AG09319 (cell line): ENCODE measurements at regions not wholly inside any gene's neighbourhood (a gene's known extent, or its start where the extent isn't known, plus 50 kb on each side); places are given as distances from the start of the nearest gene placed in this dataset.
"Not testable (repeated sequence)": the region's sequence is repeated elsewhere in the genome, so short reads cannot be mapped to it uniquely, and the experiment has no call there.

Experiments
- DNase-seq: peaks from one replicate; pipeline ENCODE4 v3.0.0-alpha.2; 2010; ENCODE audit warnings: low read depth; ENCODE audit errors: extremely low read depth
- TF ChIP-seq, protein P1 (sequence below): IDR thresholded peaks from 2 replicates; pipeline ENCODE4 v1.5.1; 2011; ENCODE audit warnings: low read depth, mild to moderate bottlenecking, inconsistent platforms, low read length, moderate library complexity

- not testable (repeated sequence) for DNase-seq
These were observed 500.9 kb downstream of the GOLGA6L6 start for GRCh38 chr15:20040691-20041090.

DNA sequence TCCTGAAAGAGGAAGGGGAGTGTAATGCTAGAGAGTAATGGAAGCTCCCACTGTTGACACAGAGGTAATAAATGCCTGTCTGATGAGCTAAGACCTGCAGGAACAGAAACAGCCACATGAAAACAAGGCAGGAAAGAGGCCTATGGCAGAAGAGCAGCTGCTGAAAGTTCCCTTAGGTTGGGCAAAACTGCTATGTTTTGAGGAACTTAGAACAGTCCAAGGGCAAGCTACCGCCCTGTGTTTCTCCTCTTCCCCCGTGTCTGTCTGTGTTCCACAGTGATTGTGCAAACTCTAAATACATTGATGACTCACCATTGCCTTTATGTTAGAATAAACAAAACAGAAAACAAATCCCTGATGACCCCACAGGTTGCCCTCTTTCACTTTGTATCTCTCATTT lies 516.6 kb downstream of the GOLGA6L6 start:
- DNase-seq = not testable (repeated sequence)

- not testable (repeated sequence) for DNase-seq
These were observed 519.3 kb downstream of the GOLGA6L6 start for GRCh38 chr15:20022349-20022748.

GRCh38 chr15:20021351-20021750 lies 520.2 kb downstream of the GOLGA6L6 start:
- not testable (repeated sequence) for DNase-seq

- DNase-seq = not testable (repeated sequence)
These were observed 521.0 kb downstream of the GOLGA6L6 start for GRCh38 chr15:20020588-20020987.

DNA sequence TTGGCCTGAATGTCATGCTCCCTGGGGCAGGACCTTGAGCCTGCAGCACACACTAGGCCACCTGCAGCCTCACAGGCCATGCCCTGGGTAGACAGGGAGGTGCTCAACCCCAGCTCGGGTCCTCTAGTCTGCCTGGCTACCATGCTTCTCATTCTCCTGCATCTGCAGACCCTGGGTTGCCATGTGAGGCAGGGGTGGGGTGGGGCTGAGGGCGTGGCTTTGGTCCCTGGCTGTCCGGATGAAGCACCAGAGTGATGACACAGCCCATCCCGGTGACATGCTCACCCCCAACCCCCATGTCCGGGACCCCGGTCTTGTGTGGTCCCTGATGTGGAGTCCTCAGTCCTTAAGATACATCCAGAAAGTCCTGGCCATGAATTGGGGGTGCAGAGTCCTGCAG lies 521.8 kb downstream of the GOLGA6L6 start:
- DNase-seq = not testable (repeated sequence)

DNA sequence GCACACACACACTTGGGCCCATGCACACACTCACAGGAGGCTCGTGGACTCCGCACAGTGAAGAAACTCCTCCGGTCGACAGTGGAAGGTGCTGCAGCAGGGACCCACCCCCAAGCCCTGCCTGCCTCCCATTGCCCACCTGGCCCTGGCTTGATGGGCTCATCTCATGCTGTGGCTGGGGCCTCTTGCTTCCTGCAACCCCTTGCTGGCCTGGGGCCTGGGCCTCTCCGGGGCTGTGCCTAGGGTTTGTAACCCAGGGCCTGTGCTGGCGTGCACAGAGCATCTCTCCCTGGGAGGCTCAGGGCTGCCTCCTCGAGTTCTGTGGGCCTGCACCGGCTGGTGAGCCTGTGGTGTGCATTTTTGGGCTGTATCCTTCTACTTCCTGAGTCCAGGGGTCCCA lies 524.0 kb downstream of the GOLGA6L6 start:
- not testable (repeated sequence) for DNase-seq

DNA sequence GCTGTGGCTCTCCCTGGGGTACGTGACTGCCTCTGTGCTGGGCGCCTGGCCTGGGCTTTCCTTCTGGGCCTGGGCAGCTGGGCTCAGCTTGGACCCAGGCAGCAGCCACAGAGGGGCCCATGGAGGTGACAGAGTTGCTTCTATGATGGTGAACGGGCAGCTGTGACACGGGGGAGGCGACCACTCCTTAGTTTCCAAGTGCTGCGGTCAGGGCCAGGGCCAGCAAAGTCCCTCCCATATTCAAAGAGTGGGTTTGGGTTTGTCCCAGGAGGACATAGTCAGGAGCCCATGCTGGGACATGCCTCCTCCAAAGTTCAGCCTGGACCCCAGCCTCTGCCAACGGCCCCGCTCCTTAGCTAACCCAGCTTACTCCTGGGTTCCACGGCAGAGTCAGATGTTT lies 524.7 kb downstream of the GOLGA6L6 start:
- not testable (repeated sequence) for DNase-seq

DNA sequence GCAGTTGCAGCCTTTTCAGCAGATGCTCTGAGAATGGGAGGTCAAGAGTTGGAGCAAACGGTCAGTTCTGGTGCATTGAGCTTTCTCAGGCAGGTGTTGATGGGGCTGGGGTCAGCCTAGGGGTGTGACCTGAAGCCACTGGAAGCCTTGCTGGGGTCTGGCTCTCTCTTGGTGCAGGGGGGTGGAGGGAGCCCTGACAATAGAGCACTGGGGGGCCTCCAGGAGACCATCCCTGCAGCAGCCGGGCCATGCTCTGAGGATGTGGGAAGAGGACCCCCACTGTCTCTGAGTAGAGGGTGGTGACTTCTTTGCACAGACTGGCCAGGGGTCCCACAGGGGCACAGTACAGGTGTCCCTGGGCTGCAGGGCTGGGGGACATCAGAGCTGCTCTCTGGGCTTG lies 528.8 kb downstream of the GOLGA6L6 start:
- DNase-seq = not testable (repeated sequence)

GRCh38 chr15:20010759-20011158 lies 530.8 kb downstream of the GOLGA6L6 start:
- not testable (repeated sequence) for DNase-seq

- not testable (repeated sequence) for DNase-seq
These were observed 532.0 kb downstream of the GOLGA6L6 start for GRCh38 chr15:20009619-20010018.

DNA sequence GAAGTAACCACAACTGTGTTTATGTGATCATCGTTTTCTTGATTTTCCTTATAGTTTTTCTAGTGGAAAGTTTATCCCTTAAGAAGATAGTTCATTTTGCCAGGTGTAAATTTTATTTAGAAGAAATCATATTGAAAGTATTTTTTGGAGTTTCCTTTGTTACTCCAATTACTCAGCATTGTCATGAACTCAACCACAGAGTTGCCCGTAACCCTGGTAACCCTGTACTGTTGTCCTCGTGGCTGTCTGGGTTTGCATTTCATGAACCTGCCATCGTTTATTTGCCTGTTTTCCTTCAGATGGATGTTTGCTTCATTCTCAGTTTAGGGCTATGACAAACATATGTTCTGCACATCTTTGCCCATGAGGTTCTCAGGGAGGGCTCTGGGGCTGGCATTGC lies 534.3 kb downstream of the GOLGA6L6 start:
- DNase-seq = not testable (repeated sequence)

GRCh38 chr15:20003471-20003870 lies 538.1 kb downstream of the GOLGA6L6 start:
- DNase-seq = not testable (repeated sequence)

- DNase-seq = not testable (repeated sequence)
These were observed 539.0 kb downstream of the GOLGA6L6 start for GRCh38 chr15:20002560-20002959.

DNA sequence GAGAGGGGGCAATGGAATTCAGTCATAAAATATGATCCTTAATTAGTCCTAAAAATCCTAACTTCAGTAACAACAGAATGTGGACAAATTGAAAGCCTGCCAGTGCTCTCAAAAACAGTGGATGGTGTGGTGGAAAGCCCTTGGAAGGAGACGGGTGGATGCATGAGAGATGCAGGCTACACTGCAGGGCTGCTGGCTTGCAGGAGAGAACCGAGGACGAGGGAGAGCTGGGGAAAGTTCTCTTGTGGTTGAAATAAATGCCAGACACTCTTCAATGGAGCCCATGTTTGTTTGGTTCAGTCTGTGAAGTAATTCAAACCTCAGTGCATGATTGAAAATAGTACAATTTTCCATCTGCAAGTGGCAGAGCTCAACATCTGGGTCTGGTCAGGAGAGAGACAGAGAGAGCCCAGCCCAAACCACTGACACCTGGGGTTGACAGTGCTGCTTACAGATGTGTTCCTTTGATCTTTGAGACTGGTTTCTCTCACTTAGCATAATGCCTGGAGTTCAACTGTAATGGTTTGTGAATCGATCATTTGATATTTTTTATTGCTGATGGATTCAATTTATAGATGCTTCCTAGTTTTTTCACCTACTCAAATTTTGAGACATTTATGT lies 544.9 kb downstream of the GOLGA6L6 start:
- DNase-seq = not testable (repeated sequence)

DNA sequence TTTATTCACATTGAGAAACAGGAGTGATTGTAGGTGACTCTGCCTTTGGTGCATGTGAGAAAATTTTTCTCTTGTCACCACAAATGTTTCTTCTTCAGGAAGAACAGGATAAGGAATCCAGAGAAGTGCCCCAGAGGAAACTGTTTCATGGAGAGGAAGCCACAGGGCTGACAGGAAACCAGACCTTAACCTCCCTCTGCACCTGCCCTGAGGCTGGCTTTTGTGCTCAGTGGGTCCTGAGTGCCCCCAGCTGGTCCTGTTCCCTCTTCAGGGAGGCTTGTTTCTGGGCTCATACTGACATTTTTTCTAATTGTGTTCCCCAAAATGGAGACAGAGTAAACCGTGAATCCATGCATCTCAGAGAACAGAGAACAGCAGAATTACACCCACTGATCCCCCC lies 546.3 kb downstream of the GOLGA6L6 start:
- not testable (repeated sequence) for DNase-seq

GRCh38 chr15:19992428-19992827 lies 549.2 kb downstream of the GOLGA6L6 start:
- no peak for DNase-seq
- TF ChIP-seq, protein P1, sequence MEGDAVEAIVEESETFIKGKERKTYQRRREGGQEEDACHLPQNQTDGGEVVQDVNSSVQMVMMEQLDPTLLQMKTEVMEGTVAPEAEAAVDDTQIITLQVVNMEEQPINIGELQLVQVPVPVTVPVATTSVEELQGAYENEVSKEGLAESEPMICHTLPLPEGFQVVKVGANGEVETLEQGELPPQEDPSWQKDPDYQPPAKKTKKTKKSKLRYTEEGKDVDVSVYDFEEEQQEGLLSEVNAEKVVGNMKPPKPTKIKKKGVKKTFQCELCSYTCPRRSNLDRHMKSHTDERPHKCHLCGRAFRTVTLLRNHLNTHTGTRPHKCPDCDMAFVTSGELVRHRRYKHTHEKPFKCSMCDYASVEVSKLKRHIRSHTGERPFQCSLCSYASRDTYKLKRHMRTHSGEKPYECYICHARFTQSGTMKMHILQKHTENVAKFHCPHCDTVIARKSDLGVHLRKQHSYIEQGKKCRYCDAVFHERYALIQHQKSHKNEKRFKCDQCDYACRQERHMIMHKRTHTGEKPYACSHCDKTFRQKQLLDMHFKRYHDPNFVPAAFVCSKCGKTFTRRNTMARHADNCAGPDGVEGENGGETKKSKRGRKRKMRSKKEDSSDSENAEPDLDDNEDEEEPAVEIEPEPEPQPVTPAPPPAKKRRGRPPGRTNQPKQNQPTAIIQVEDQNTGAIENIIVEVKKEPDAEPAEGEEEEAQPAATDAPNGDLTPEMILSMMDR = no peak
